ENCODE measurements at regions not wholly inside any gene's neighbourhood (a gene's known extent, or its start where the extent isn't known, plus 50 kb on each side); places are given as distances from the start of the nearest gene placed in this dataset.
"Not testable (repeated sequence)": the region's sequence is repeated elsewhere in the genome, so short reads cannot be mapped to it uniquely, and the experiment has no call there.

DNA sequence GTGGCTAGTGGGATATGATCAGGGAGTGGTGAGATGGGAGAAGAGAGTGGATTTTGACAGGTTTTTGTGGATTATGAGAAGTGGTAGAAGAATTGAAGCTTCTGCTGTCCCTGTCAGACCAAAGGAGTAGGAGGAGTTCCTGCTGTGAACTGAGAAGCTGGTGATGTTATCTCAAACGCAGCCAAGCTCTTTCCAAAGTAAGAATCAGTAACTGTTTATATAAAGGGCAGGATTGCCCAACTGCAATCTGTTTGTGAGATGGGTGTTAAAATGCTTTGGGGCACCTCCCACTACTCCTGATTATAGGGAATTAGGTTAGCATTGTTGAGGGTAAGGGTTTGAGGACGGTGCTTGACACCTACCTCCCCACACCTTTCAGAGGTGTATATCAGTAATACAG, 60.5 kb upstream of the USP25 start:
- no peak for DNase-seq (ENCODE audit: low read depth in 2 of 2)

GRCh38 chr21:15671188-15671587, 58.6 kb upstream of the USP25 start:
- no peak for DNase-seq (ENCODE audit: low read depth in 2 of 2)

GRCh38 chr21:15672578-15672977, 57.2 kb upstream of the USP25 start:
- DNase-seq (ENCODE audit: low read depth in 2 of 2) = not testable (repeated sequence)

- no peak for DNase-seq (ENCODE audit: low read depth in 2 of 2)
These were observed 52.8 kb upstream of the USP25 start for GRCh38 chr21:15676935-15677334.

DNA sequence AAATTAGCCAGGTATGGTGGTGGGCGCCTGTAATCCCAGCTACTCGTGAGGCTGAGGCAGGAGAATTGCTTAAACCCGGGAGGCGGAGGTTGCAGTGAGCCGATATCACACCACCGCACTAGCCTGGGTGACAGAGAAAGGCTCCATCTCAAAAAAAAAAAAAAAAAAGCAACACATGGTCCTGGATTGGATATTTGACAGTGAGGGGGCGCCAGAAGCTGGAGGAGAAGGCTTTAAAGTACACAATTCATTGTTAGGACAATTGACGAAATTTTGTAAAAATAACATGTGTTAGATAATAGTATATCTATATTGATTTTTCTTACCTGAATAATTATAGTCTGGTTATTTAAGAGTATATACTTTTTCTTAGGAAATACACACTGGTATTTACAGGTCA, 50.2 kb upstream of the USP25 start:
- no peak for DNase-seq (ENCODE audit: low read depth in 2 of 2)

Measured in fibroblast of skin of left biceps (primary cell).